ENCODE measurements at regions not wholly inside any gene's neighbourhood (a gene's known extent, or its start where the extent isn't known, plus 50 kb on each side); places are given as distances from the start of the nearest gene placed in this dataset.

- Histone ChIP-seq H3K27ac (ENCODE audit: extremely low read depth, low read depth, low read length) (no peak overlapping the region), H3K4me3 (ENCODE audit: low read depth, low read length) (no peak overlapping the region), H3K36me3 (ENCODE audit: control insufficient read depth in 2 of 2, insufficient read depth in 1 of 2, low read length in 2 of 2) (no peaks in the 10 kb centered on the region), H3K4me1 (ENCODE audit: control insufficient read depth, insufficient read depth, low read length) (0 out of 2 replicates have a peak, but pooled peaks cover 3% of the 10 kb centered on the region), H3K9me3 (ENCODE audit: control insufficient read depth, insufficient read depth, low read depth, low read length) (no peaks in the 10 kb centered on the region)
- TF ChIP-seq ZNF24 (tag by site-specific recombination; IDR thresholded peaks at IDR 0.05) (no peak), ZNF16 (tag by site-specific recombination; IDR thresholded peaks at IDR 0.05; ENCODE audit: low read depth) (no peak), TRIM28 (IDR thresholded peaks at IDR 0.05; ENCODE audit: borderline replicate concordance, low read length) (no peak), ZNF654 (tag by site-specific recombination; IDR thresholded peaks at IDR 0.05; ENCODE audit: low read depth) (no peak), ZNF140 (tag by site-specific recombination; IDR thresholded peaks at IDR 0.05) (no peak), KLF7 (tag by site-specific recombination; IDR thresholded peaks at IDR 0.05; ENCODE audit: borderline replicate concordance) (no peak), ZNF155 (tag by site-specific recombination; IDR thresholded peaks at IDR 0.05) (no peak), ZNF776 (tag by site-specific recombination; IDR thresholded peaks at IDR 0.05; ENCODE audit: borderline replicate concordance) (no peak)
- ChIA-PET CTCF (interaction anchor here (0.6 kb wide), 1 partner anchor 95 kb away, joined by 3 read pairs; no protein-coding TSS in a partner anchor), POLR2A (no interaction called here)
Observed at GRCh38 chr10:45500798-45501197, 126.8 kb downstream of the ALOX5 start.

DNA sequence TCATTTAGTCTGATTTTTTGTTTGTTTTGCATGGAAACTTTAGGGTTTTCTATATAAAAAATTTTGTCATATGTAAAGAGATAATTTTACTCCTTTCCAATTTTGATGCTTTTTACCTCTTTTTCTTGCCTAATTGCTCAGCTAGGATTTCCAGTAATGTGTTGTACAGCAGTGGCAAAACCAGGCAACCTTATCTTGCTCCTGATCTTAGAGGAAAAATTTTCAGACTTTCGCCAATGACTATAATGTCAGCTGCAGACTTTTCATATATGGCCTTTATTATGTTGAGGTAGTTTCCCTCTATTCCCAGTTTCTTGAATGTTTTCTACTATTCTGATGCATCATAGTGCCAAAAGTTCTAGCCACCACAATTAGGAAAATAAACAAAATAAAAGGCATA is 126.3 kb downstream of the ALOX5 start:
- TF ChIP-seq MZF1 (tag by site-specific recombination; IDR thresholded peaks at IDR 0.05; ENCODE audit: borderline replicate concordance): no peak
- TF ChIP-seq, protein P1, sequence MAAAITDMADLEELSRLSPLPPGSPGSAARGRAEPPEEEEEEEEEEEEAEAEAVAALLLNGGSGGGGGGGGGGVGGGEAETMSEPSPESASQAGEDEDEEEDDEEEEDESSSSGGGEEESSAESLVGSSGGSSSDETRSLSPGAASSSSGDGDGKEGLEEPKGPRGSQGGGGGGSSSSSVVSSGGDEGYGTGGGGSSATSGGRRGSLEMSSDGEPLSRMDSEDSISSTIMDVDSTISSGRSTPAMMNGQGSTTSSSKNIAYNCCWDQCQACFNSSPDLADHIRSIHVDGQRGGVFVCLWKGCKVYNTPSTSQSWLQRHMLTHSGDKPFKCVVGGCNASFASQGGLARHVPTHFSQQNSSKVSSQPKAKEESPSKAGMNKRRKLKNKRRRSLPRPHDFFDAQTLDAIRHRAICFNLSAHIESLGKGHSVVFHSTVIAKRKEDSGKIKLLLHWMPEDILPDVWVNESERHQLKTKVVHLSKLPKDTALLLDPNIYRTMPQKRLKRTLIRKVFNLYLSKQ (tag by site-specific recombination; IDR thresholded peaks at IDR 0.05; ENCODE audit: borderline replicate concordance): no peak
- TF ChIP-seq KLF17 (tag by site-specific recombination; IDR thresholded peaks at IDR 0.05): no peak
- TF ChIP-seq ZNF843 (tag by site-specific recombination; IDR thresholded peaks at IDR 0.05): no peak
- TF ChIP-seq, protein P2, sequence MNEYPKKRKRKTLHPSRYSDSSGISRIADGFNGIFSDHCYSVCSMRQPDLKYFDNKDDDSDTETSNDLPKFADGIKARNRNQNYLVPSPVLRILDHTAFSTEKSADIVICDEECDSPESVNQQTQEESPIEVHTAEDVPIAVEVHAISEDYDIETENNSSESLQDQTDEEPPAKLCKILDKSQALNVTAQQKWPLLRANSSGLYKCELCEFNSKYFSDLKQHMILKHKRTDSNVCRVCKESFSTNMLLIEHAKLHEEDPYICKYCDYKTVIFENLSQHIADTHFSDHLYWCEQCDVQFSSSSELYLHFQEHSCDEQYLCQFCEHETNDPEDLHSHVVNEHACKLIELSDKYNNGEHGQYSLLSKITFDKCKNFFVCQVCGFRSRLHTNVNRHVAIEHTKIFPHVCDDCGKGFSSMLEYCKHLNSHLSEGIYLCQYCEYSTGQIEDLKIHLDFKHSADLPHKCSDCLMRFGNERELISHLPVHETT (tag by site-specific recombination; IDR thresholded peaks at IDR 0.05): no peak
- TF ChIP-seq ZNF585B (tag by site-specific recombination; IDR thresholded peaks at IDR 0.05): no peak
- TF ChIP-seq ZBTB8A (tag by site-specific recombination; IDR thresholded peaks at IDR 0.05): no peak
- no peak for TF ChIP-seq ZNF707 (tag by site-specific recombination; IDR thresholded peaks at IDR 0.05)
- TF ChIP-seq ZFP3 (tag by site-specific recombination; IDR thresholded peaks at IDR 0.05; ENCODE audit: low read depth): no peak
- no peak for TF ChIP-seq RBAK (tag by site-specific recombination; IDR thresholded peaks at IDR 0.05)
- no peak for TF ChIP-seq ZNF148 (tag by site-specific recombination; IDR thresholded peaks at IDR 0.05; ENCODE audit: borderline replicate concordance)
- TF ChIP-seq ZNF645 (tag by site-specific recombination; IDR thresholded peaks at IDR 0.05): no peak
- TF ChIP-seq, protein P3, sequence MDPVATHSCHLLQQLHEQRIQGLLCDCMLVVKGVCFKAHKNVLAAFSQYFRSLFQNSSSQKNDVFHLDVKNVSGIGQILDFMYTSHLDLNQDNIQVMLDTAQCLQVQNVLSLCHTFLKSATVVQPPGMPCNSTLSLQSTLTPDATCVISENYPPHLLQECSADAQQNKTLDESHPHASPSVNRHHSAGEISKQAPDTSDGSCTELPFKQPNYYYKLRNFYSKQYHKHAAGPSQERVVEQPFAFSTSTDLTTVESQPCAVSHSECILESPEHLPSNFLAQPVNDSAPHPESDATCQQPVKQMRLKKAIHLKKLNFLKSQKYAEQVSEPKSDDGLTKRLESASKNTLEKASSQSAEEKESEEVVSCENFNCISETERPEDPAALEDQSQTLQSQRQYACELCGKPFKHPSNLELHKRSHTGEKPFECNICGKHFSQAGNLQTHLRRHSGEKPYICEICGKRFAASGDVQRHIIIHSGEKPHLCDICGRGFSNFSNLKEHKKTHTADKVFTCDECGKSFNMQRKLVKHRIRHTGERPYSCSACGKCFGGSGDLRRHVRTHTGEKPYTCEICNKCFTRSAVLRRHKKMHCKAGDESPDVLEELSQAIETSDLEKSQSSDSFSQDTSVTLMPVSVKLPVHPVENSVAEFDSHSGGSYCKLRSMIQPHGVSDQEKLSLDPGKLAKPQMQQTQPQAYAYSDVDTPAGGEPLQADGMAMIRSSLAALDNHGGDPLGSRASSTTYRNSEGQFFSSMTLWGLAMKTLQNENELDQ (tag by site-specific recombination; IDR thresholded peaks at IDR 0.05; ENCODE audit: low read depth): no peak
- no peak for TF ChIP-seq ZNF184 (tag by site-specific recombination; IDR thresholded peaks at IDR 0.05)
- TF ChIP-seq ZNF660 (tag by site-specific recombination; IDR thresholded peaks at IDR 0.05): no peak
- no peak for TF ChIP-seq ZIC2 (tag by site-specific recombination; IDR thresholded peaks at IDR 0.05)
- TF ChIP-seq, protein P4, sequence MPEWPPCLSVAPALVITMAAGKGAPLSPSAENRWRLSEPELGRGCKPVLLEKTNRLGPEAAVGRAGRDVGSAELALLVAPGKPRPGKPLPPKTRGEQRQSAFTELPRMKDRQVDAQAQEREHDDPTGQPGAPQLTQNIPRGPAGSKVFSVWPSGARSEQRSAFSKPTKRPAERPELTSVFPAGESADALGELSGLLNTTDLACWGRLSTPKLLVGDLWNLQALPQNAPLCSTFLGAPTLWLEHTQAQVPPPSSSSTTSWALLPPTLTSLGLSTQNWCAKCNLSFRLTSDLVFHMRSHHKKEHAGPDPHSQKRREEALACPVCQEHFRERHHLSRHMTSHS (tag by site-specific recombination; IDR thresholded peaks at IDR 0.05): no peak
- ChIA-PET CTCF (no interaction called here), POLR2A (no interaction called here)

More for the DNA sequence above, 126.3 kb downstream of the ALOX5 start:
- Histone ChIP-seq H3K27ac (ENCODE audit: extremely low read depth, low read depth, low read length) (no peak overlapping the region), H3K4me3 (ENCODE audit: low read depth, low read length) (no peak overlapping the region), H3K36me3 (ENCODE audit: control insufficient read depth in 2 of 2, insufficient read depth in 1 of 2, low read length in 2 of 2) (no peaks in the 10 kb centered on the region), H3K4me1 (ENCODE audit: control insufficient read depth, insufficient read depth, low read length) (no peaks in the 10 kb centered on the region), H3K9me3 (ENCODE audit: control insufficient read depth, insufficient read depth, low read depth, low read length) (no peaks in the 10 kb centered on the region)

Data from HEK293 (cell line).